OCI-LY7 (cell line): ENCODE measurements at regions not wholly inside any gene's neighbourhood (a gene's known extent, or its start where the extent isn't known, plus 50 kb on each side); places are given as distances from the start of the nearest gene placed in this dataset.

Experiments
- BruUV-seq: library from RNA; stranded (reverse); fragments of 400-500 nt; replicated peaks from 2 replicates; lab custom pipeline; 2021; lab: Mats Ljungman, UMichigan
- CTCF ChIA-PET: fragments of 300-600 bp; sonication (Branson Sonifier 250); formaldehyde crosslinking; loops from one replicate; lab custom pipeline; 2022; ENCODE audit warnings: antibody characterized with exemption; ENCODE audit not compliant: unreplicated experiment; lab: Charles Lee
- POLR2A ChIA-PET: fragments of 300-600 bp; sonication (Branson Sonifier 250); formaldehyde crosslinking; loops from one replicate; lab custom pipeline; 2022; ENCODE audit warnings: antibody characterized with exemption; lab: Charles Lee
- DNase-seq: peaks from one replicate; pipeline ENCODE4 v3.0.0-alpha.2; 2015; ENCODE audit warnings: low spot score
- H2AFZ ChIP-seq: fragments of 200-600 bp; sonication (generic), shearing (Covaris generic); 2 replicates; pipeline ENCODE4 v1.6.1; 2014; ENCODE audit warnings: mild to moderate bottlenecking, antibody characterized with exemption, low read length, moderate library complexity
- H3K27ac ChIP-seq: fragments of 200-600 bp; sonication (generic); 2 replicates; pipeline ENCODE4 v1.5.1; 2014; ENCODE audit warnings: mixed run types, low read depth, mild to moderate bottlenecking, moderate library complexity, low read length, inconsistent platforms; ENCODE audit not compliant: poor library complexity, severe bottlenecking
- H3K36me3 ChIP-seq: fragments of 200-600 bp; sonication (generic); 2 replicates; pipeline ENCODE4 v1.6.1; 2014; ENCODE audit warnings: mild to moderate bottlenecking, antibody characterized with exemption, low read length, moderate library complexity, mixed read lengths; ENCODE audit not compliant: insufficient read depth
- H3K4me1 ChIP-seq: fragments of 200-600 bp; sonication (generic); 2 replicates; pipeline ENCODE4 v1.5.1; 2014; ENCODE audit warnings: mild to moderate bottlenecking, low read length; ENCODE audit not compliant: insufficient read depth, poor library complexity, severe bottlenecking
- H3K4me2 ChIP-seq: fragments of 200-600 bp; sonication (generic); 2 replicates; pipeline ENCODE4 v1.6.1; 2014; ENCODE audit warnings: mild to moderate bottlenecking, low read length
- H3K4me3 ChIP-seq: fragments of 200-600 bp; sonication (generic); 2 replicates; pipeline ENCODE4 v1.5.1; 2014; ENCODE audit warnings: mild to moderate bottlenecking, low read depth, low read length; ENCODE audit not compliant: poor library complexity, severe bottlenecking
- H3K79me2 ChIP-seq: fragments of 200-600 bp; sonication (generic); 2 replicates; pipeline ENCODE4 v1.6.1; 2016; ENCODE audit warnings: low read depth, mild to moderate bottlenecking, low read length, moderate library complexity, mixed read lengths; ENCODE audit not compliant: insufficient read depth
- H3K9me2 ChIP-seq: fragments of 200-600 bp; sonication (generic); 2 replicates; pipeline ENCODE4 v1.6.1; 2016; ENCODE audit warnings: mild to moderate bottlenecking, low read length, mixed read lengths; ENCODE audit not compliant: insufficient read depth
- H3K9me3 ChIP-seq: fragments of 200-600 bp; sonication (generic); 2 replicates; pipeline ENCODE4 v1.6.1; 2014; ENCODE audit warnings: mild to moderate bottlenecking, mixed run types, low read length, mixed read lengths
- H4K20me1 ChIP-seq: fragments of 200-600 bp; sonication (generic); 2 replicates; pipeline ENCODE4 v1.6.1; 2014; ENCODE audit warnings: mild to moderate bottlenecking, antibody characterized with exemption, low read length, moderate library complexity, mixed read lengths; ENCODE audit not compliant: insufficient read depth
- CTCF ChIP-seq: fragments of 200-600 bp; sonication (generic); conservative IDR thresholded peaks from 2 replicates; pipeline ENCODE4 v1.5.1; 2014; ENCODE audit warnings: mild to moderate bottlenecking, antibody characterized with exemption, low read length, moderate library complexity, mixed read lengths
- EZH2phosphoT487 ChIP-seq: fragments of 200-600 bp; sonication (generic); IDR thresholded peaks from 2 replicates; pipeline ENCODE4 v1.6.1; 2018; ENCODE audit warnings: low read depth, borderline replicate concordance, mild to moderate bottlenecking, mixed run types, antibody characterized with exemption, low read length, moderate library complexity, mixed read lengths
- intact Hi-C: fragments of 100-400 bp; cut with micrococcal nuclease; formaldehyde crosslinking; loops from one replicate; pipeline ENCODE4 v1.10.0; 2022; ENCODE audit not compliant: unreplicated experiment

GRCh38 chr7:149714081-149714909, 59.1 kb downstream of the ZNF467 start:
- Histone ChIP-seq H3K9me3 (peaks cover 19% of the 10 kb centered on the region), H3K4me3 (peak overlapping the region; percentile 96), H3K36me3 (no peaks in the 10 kb centered on the region), H4K20me1 (no peaks in the 10 kb centered on the region), H3K9me2 (no peaks in the 10 kb centered on the region), H3K27ac (no peak overlapping the region), H3K4me1 (peaks cover 12% of the 10 kb centered on the region), H2AFZ (peak overlapping the region; percentile 70), H3K79me2 (no peaks in the 10 kb centered on the region), H3K4me2 (peak overlapping the region; percentile 69)
- BruUV-seq = no TSS peak
- intact Hi-C loops = loop anchor here (5.0 kb wide), 1 partner anchor 92 kb away; no protein-coding TSS in a partner anchor
- ChIA-PET CTCF (no interaction called here), POLR2A (interaction anchor here (1.0 kb wide), 1 partner anchor 28 kb away, joined by 3 read pairs; no protein-coding TSS in a partner anchor)
- peak; percentile 93 for DNase-seq
- TF ChIP-seq EZH2phosphoT487 (no peak), CTCF (no peak)

- Histone ChIP-seq H3K79me2 (no peaks in the 10 kb centered on the region), H3K9me3 (peaks cover 19% of the 10 kb centered on the region), H3K4me2 (no peak overlapping the region), H3K27ac (no peak overlapping the region), H3K36me3 (no peaks in the 10 kb centered on the region), H2AFZ (no peak overlapping the region; the same call in 1 of the 2 replicates), H4K20me1 (no peaks in the 10 kb centered on the region), H3K4me3 (no peak overlapping the region), H3K9me2 (no peaks in the 10 kb centered on the region), H3K4me1 (peaks cover 12% of the 10 kb centered on the region)
- ChIA-PET CTCF (no interaction called here), POLR2A (no interaction called here)
- no peak for DNase-seq
- BruUV-seq = no TSS peak
- TF ChIP-seq CTCF = no peak
- TF ChIP-seq EZH2phosphoT487 = no peak
- intact Hi-C loops = loop anchor here (5.0 kb wide), 1 partner anchor 91 kb away; no protein-coding TSS in a partner anchor
These were observed 59.7 kb downstream of the ZNF467 start for GRCh38 chr7:149713731-149714068.
